HL-60 (cell line): ENCODE measurements at regions not wholly inside any gene's neighbourhood (a gene's known extent, or its start where the extent isn't known, plus 50 kb on each side); places are given as distances from the start of the nearest gene placed in this dataset.

ENCODE experiments used
- GABPA ChIP-seq: IDR thresholded peaks from 2 replicates; pipeline ENCODE4 v1.6.1; 2012; ENCODE audit warnings: low read depth
- POLR2AphosphoS5 ChIP-seq: IDR thresholded peaks from 2 replicates; pipeline ENCODE4 v1.6.1; 2012; ENCODE audit warnings: low read depth
- SPI1 ChIP-seq: IDR thresholded peaks from 2 replicates; pipeline ENCODE4 v1.6.1; 2012; ENCODE audit warnings: low read depth, mild to moderate bottlenecking, borderline replicate concordance
- TF ChIP-seq, protein P1 (sequence below): IDR thresholded peaks from one replicate; pipeline ENCODE4 v1.5.1; 2011; ENCODE audit warnings: low read length, control low read depth, inconsistent platforms; ENCODE audit not compliant: insufficient read depth
- TF ChIP-seq, protein P2 (sequence below): IDR thresholded peaks from 2 replicates; pipeline ENCODE4 v1.6.1; 2012; ENCODE audit warnings: low read depth; ENCODE audit not compliant: insufficient replicate concordance

GRCh38 chr18:5726011-5726410, 169.3 kb downstream of the TMEM200C start:
- TF ChIP-seq, protein P1, sequence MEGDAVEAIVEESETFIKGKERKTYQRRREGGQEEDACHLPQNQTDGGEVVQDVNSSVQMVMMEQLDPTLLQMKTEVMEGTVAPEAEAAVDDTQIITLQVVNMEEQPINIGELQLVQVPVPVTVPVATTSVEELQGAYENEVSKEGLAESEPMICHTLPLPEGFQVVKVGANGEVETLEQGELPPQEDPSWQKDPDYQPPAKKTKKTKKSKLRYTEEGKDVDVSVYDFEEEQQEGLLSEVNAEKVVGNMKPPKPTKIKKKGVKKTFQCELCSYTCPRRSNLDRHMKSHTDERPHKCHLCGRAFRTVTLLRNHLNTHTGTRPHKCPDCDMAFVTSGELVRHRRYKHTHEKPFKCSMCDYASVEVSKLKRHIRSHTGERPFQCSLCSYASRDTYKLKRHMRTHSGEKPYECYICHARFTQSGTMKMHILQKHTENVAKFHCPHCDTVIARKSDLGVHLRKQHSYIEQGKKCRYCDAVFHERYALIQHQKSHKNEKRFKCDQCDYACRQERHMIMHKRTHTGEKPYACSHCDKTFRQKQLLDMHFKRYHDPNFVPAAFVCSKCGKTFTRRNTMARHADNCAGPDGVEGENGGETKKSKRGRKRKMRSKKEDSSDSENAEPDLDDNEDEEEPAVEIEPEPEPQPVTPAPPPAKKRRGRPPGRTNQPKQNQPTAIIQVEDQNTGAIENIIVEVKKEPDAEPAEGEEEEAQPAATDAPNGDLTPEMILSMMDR = no peak
- TF ChIP-seq POLR2AphosphoS5 = no peak
- TF ChIP-seq SPI1 = no peak
- TF ChIP-seq, protein P2, sequence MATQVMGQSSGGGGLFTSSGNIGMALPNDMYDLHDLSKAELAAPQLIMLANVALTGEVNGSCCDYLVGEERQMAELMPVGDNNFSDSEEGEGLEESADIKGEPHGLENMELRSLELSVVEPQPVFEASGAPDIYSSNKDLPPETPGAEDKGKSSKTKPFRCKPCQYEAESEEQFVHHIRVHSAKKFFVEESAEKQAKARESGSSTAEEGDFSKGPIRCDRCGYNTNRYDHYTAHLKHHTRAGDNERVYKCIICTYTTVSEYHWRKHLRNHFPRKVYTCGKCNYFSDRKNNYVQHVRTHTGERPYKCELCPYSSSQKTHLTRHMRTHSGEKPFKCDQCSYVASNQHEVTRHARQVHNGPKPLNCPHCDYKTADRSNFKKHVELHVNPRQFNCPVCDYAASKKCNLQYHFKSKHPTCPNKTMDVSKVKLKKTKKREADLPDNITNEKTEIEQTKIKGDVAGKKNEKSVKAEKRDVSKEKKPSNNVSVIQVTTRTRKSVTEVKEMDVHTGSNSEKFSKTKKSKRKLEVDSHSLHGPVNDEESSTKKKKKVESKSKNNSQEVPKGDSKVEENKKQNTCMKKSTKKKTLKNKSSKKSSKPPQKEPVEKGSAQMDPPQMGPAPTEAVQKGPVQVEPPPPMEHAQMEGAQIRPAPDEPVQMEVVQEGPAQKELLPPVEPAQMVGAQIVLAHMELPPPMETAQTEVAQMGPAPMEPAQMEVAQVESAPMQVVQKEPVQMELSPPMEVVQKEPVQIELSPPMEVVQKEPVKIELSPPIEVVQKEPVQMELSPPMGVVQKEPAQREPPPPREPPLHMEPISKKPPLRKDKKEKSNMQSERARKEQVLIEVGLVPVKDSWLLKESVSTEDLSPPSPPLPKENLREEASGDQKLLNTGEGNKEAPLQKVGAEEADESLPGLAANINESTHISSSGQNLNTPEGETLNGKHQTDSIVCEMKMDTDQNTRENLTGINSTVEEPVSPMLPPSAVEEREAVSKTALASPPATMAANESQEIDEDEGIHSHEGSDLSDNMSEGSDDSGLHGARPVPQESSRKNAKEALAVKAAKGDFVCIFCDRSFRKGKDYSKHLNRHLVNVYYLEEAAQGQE = no peak
- no peak for TF ChIP-seq GABPA
